G401.6 (cell line): ENCODE measurements at regions not wholly inside any gene's neighbourhood (a gene's known extent, or its start where the extent isn't known, plus 50 kb on each side); places are given as distances from the start of the nearest gene placed in this dataset.
A peak's percentile ranks its signal among the peaks of the same experiment; 100 is the strongest.

ENCODE experiments used
- FAIRE-seq: peaks from 2 replicates; lab custom pipeline; 2012; peaks lifted over from hg19 to GRCh38; lab: Jason Lieb, UNC

DNA sequence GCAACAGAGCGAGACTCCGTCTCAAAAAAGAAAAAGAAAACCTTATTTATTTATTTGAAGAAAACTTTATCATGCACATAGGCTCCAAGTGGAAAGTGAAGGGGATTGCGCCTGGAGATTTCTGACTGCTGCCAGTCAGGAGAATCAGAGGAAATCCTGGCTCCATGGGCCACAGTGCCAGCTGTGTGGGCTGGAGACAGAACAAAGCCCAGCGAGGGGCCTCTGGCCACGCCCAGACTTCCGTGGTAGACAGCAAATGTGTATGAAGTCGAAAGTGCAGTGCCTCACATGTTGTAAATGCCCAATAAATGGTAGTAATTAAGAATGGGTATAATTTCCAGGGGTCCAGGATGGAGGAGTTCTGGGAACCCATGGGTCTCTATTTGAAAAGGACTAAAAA, 75.8 kb upstream of the WWC1 start:
- FAIRE-seq = no peak

DNA sequence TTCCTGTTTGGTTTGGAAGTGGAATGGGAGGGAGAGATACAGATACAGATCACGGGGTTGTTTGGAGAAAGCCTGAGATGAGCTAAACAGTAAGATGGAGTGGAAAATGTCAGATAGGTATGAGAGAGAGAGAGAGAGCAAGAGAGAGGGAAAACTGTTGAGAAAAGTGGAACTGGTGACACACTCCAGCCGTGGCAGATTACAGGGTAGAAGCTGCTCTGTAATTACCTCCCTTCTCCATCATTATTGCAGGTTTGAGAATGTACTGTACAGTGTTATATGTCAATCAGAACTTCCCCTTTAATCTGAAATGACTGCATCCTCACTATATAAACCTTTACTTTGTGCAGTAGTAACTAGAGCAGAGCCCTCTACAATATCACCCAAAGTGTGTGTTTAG, 74.5 kb upstream of the WWC1 start:
- no peak for FAIRE-seq

DNA sequence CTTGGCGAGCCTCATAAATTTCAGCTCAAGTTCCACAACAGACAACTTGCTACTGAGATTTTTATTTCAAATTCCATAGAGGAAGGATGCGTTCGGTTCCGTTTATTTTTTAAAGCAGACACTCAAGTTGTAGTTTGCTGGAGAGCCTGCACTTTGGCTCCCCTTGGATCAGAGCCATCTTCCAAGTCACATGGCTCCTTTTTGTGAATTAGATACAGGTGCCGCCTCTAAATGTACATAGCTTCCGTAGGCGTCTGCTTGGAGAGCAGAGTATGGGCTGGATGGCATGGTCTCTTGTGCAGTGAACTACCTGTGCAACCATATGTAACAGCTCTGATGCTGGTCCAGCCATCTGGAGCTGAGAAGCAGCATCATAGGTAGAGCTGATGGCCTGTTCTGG, 73.9 kb upstream of the WWC1 start:
- no peak for FAIRE-seq

DNA sequence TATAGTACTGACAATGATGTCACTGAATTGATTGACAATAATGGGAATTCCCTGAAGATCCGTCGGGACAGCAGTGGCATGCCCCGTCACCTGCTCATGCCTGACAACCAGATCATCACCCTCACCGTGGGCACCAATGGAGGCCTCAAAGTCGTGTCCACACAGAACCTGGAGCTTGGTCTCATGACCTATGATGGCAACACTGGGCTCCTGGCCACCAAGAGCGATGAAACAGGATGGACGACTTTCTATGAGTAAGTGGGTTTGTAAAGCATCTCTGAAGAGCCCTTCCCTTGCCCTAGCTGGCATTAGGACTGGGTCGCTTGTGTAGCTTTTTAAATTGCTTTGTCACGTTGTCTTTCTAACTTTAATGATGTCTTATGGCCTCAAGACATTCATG, 72.7 kb upstream of the WWC1 start:
- FAIRE-seq = no peak

- FAIRE-seq = peak; percentile 98
Measured at GRCh38 chr5:168219515-168220410, 71.7 kb upstream of the WWC1 start.

DNA sequence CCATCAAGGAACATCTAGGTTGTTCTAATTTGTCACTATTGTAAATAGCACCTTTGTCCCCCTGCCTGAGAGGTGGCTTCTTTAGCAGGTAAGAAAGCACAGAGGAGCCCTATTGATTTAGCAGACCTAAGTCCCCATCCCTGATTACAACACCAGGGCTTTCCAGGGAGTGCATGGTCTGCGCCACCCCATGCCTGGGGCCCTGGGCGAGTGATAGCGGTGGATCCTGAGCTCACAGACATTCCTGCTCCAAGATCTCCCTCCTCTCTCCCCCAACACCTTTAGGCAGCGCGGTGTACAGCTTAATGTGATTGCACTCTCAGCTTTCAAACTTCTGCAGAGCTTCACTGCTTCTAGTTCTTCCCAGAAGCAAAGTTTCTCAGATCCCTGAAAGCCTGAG, 67.4 kb upstream of the WWC1 start:
- FAIRE-seq = no peak

GRCh38 chr5:168226012-168226411, 65.4 kb upstream of the WWC1 start:
- FAIRE-seq = no peak

- no peak for FAIRE-seq
Measured at GRCh38 chr5:168227001-168227400, 64.4 kb upstream of the WWC1 start.

DNA sequence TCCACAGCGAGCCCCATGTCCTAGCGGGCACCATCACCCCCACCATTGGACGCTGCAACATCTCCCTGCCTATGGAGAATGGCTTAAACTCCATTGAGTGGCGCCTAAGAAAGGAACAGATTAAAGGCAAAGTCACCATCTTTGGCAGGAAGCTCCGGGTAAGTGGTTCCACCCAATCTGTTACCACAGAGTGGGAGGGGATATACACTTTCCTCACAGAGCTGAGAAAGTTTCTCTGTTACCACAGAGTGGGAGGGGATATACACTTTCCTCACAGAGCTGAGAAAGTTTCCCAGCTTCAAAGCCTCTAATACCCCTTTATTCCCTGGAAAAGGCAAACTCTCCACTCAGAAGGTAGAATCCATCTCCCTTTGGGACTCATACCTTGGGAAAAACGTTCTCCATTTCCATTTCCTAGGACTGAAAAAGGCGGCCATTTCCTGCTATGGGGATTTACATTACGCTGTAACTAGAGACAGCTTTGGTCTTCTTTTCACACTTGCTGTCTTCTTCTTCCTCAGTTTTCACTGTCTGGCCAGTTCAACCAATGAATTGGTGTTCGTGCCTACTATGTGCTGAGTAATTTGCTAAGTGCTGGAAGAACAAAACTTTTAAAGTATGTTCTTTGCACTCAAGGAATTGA, 63.4 kb upstream of the WWC1 start:
- FAIRE-seq = no peak

DNA sequence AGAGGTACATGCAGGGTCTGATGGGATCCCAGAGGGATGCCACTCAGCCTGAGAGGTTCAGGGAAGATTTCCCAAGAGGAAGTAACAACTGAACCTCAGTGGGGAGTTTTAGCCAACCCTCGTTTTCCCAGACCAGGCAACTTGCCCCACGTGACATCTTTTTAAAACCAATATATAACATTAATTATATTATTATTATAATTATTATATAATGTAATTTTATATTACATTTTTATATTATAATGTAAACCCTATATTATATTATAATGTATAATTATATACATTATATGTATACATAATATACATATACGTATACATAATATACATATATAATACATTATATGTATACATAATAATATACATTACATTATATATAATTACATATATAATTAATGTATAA, 62.8 kb upstream of the WWC1 start:
- FAIRE-seq = peak; percentile 98

GRCh38 chr5:168234133-168234532, 57.3 kb upstream of the WWC1 start:
- FAIRE-seq = no peak

DNA sequence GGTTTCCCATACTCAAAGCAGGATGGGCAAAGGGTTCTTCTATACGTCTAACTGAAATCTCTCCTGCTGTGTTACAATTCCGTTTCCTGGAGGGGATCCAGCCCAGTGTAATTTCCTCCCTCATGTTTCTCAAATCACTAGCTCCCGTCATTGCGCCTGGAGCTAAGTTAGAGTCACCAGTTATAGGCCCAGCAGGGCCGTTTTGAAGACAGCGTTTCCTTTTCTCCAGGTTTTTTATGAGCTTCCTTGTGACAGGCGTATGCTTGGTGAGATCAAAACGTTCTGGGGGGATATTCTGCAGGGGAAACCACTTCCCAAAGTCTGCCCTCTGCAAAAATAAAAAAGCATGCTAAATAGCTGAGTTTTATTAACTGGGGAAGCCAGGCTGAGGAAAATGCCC, 53.0 kb upstream of the WWC1 start:
- FAIRE-seq = peak; percentile 98

- peak; percentile 82 for FAIRE-seq
Measured at GRCh38 chr5:168239325-168239724, 52.1 kb upstream of the WWC1 start.
